SK-N-SH (cell line): ENCODE measurements at regions not wholly inside any gene's neighbourhood (a gene's known extent, or its start where the extent isn't known, plus 50 kb on each side); places are given as distances from the start of the nearest gene placed in this dataset.

ENCODE experiments used
- CTCF ChIA-PET: fragments of 300-600, 350-600 bp; formaldehyde crosslinking; extraction: SDS; loops from one replicate; lab custom pipeline; 2021; lab: Yijun Ruan, JAX
- POLR2A ChIA-PET: fragments of 350-600 bp; sonication (Branson Sonifier 250); formaldehyde crosslinking; extraction: SDS; loops from one replicate; lab custom pipeline; 2020; ENCODE audit warnings: antibody characterized with exemption, inconsistent platforms; lab: Yijun Ruan, JAX
- DNase-seq: peaks from one replicate; pipeline ENCODE4 v3.0.0; 2012
- H2AFZ ChIP-seq: fragments of 200-600 bp; sonication (generic); 2 replicates; pipeline ENCODE4 v1.8.1; 2016; ENCODE audit warnings: antibody characterized with exemption, mild to moderate bottlenecking, low read depth
- H3F3A ChIP-seq: fragments of 200-600 bp; sonication (generic); replicated peaks from 2 replicates; pipeline ENCODE3; 2016; ENCODE audit warnings: antibody characterized with exemption, mild to moderate bottlenecking; ENCODE audit not compliant: insufficient read depth
- H3K27ac ChIP-seq, 2 experiments: fragments of 200-500 bp in 1 of 2; fragments of 200-600 bp in 1 of 2; sonication (Bioruptor generic) in 1 of 2; sonication (generic), shearing (Covaris generic) in 1 of 2; 2 replicates each; pipeline versions ENCODE4 v1.5.1 to v1.6.1; 2014 to 2016; ENCODE audit warnings: low read depth in 2 of 2, inconsistent platforms in 1 of 2, low read length in 1 of 2, mild to moderate bottlenecking in 1 of 2, mixed read lengths in 1 of 2
- H3K27me3 ChIP-seq: fragments of 200-600 bp; sonication (generic), shearing (Covaris generic); 2 replicates; pipeline ENCODE4 v1.6.1; 2016; ENCODE audit warnings: mixed run types; ENCODE audit not compliant: insufficient read depth
- H3K36me3 ChIP-seq, 2 experiments: fragments of 200-500 bp in 1 of 2; fragments of 200-600 bp in 1 of 2; sonication (Bioruptor generic) in 1 of 2; sonication (generic) in 1 of 2; replicated peaks in 1 of 2; 2 replicates each; pipeline versions ENCODE3 to v1.5.1; 2014 to 2016; ENCODE audit warnings: low read length in 1 of 2, mild to moderate bottlenecking in 1 of 2; ENCODE audit not compliant: insufficient read depth in 2 of 2, control insufficient read depth in 1 of 2
- H3K4me1 ChIP-seq, 2 experiments: fragments of 200-500 bp in 1 of 2; fragments of 200-600 bp in 1 of 2; sonication (Bioruptor generic) in 1 of 2; sonication (generic), shearing (Covaris generic) in 1 of 2; 2 replicates each; pipeline versions ENCODE4 v1.5.1 to v1.6.1; 2014 to 2016; ENCODE audit warnings: low read depth in 1 of 2, low read length in 1 of 2, mixed run types in 1 of 2; ENCODE audit not compliant: insufficient read depth in 2 of 2, control insufficient read depth in 1 of 2
- H3K4me2 ChIP-seq: fragments of 200-600 bp; sonication (generic), shearing (Covaris generic); 2 replicates; pipeline ENCODE4 v1.6.1; 2017; ENCODE audit warnings: mixed run types
- H3K4me3 ChIP-seq, 2 experiments: fragments of 200-500 bp in 1 of 2; fragments of 200-600 bp in 1 of 2; sonication (Bioruptor generic) in 1 of 2; sonication (generic), shearing (Covaris generic) in 1 of 2; 2 replicates each; pipeline versions ENCODE4 v1.5.1 to v1.8.1; 2014 to 2016; ENCODE audit warnings: low read depth in 2 of 2, inconsistent platforms in 1 of 2, low read length in 1 of 2, mild to moderate bottlenecking in 1 of 2, mixed read lengths in 1 of 2, moderate library complexity in 1 of 2
- H3K79me2 ChIP-seq: fragments of 200-600 bp; sonication (generic); 2 replicates; pipeline ENCODE4 v1.8.1; 2017; ENCODE audit warnings: mild to moderate bottlenecking; ENCODE audit not compliant: insufficient read depth
- H3K9ac ChIP-seq: fragments of 200-600 bp; sonication (generic); 2 replicates; pipeline ENCODE4 v1.6.1; 2017; ENCODE audit warnings: mixed run types
- H3K9me2 ChIP-seq: fragments of 200-600 bp; sonication (generic); 2 replicates; pipeline ENCODE4 v1.6.1; 2017; ENCODE audit warnings: mixed run types
- H3K9me3 ChIP-seq: fragments of 200-600 bp; sonication (generic); 2 replicates; pipeline ENCODE4 v1.6.1; 2017; ENCODE audit warnings: mixed run types, mild to moderate bottlenecking, moderate library complexity
- H4K20me1 ChIP-seq: fragments of 200-600 bp; sonication (generic); 2 replicates; pipeline ENCODE4 v1.6.1; 2017; ENCODE audit warnings: mild to moderate bottlenecking, mixed run types; ENCODE audit not compliant: insufficient read depth
- CHD2 ChIP-seq: fragments of 150-350 bp; IDR thresholded peaks from 2 replicates; pipeline ENCODE4 v1.6.1; 2018; ENCODE audit warnings: low read length; ENCODE audit not compliant: partially characterized antibody
- ELF1 ChIP-seq: IDR thresholded peaks from 2 replicates; pipeline ENCODE4 v1.4.0; 2012
- EP300 ChIP-seq, 2 experiments: IDR thresholded peaks; 2 replicates each; pipeline versions ENCODE4 v1.4.0 to v1.6.1; 2012; ENCODE audit warnings: borderline replicate concordance in 1 of 2, low read depth in 1 of 2, low read length in 1 of 2
- EZH2phosphoT487 ChIP-seq: fragments of 200-600 bp; sonication (generic); IDR thresholded peaks from 2 replicates; pipeline ENCODE4 v1.6.1; 2017; ENCODE audit warnings: low read depth, mixed run types, mild to moderate bottlenecking, antibody characterized with exemption, moderate library complexity, borderline replicate concordance
- FOXJ3 ChIP-seq: sonication (generic); formaldehyde crosslinking; IDR thresholded peaks from 2 replicates; pipeline ENCODE4 v1.5.1; 2020; ENCODE audit warnings: mild to moderate bottlenecking, missing genetic modification reagents
- GABPA ChIP-seq: IDR thresholded peaks from 2 replicates; pipeline ENCODE4 v1.4.0; 2012; ENCODE audit warnings: low read depth, mild to moderate bottlenecking
- JUND ChIP-seq: IDR thresholded peaks from 2 replicates; pipeline ENCODE4 v1.4.0; 2012
- MEF2A ChIP-seq: IDR thresholded peaks from 2 replicates; pipeline ENCODE4 v1.4.0; 2012; ENCODE audit warnings: low read depth, borderline replicate concordance
- MXI1 ChIP-seq: IDR thresholded peaks from 2 replicates; pipeline ENCODE4 v1.6.1; 2012; ENCODE audit warnings: mild to moderate bottlenecking, low read depth, low read length, improper control_type of control experiment
- NFIC ChIP-seq: IDR thresholded peaks from 2 replicates; pipeline ENCODE4 v1.4.0; 2012; ENCODE audit warnings: borderline replicate concordance
- NRF1 ChIP-seq: IDR thresholded peaks from 2 replicates; pipeline ENCODE4 v1.6.1; 2012; ENCODE audit warnings: low read depth, mild to moderate bottlenecking, low read length
- POLR2AphosphoS5 ChIP-seq: IDR thresholded peaks from 2 replicates; pipeline ENCODE4 v1.6.1; 2012; ENCODE audit warnings: low read depth, low read length
- RCOR1 ChIP-seq: fragments of 150-350 bp; IDR thresholded peaks from 2 replicates; pipeline ENCODE4 v1.6.1; 2017; ENCODE audit warnings: antibody characterized with exemption, low read length
- RFX5 ChIP-seq: IDR thresholded peaks from 2 replicates; pipeline ENCODE4 v1.6.1; 2012; ENCODE audit warnings: mild to moderate bottlenecking, improper control_type of control experiment, low read length
- RXRA ChIP-seq: IDR thresholded peaks from 2 replicates; pipeline ENCODE4 v1.4.0; 2012; ENCODE audit warnings: low read depth, mild to moderate bottlenecking, borderline replicate concordance
- SIN3A ChIP-seq: IDR thresholded peaks from 2 replicates; pipeline ENCODE4 v1.6.1; 2012; ENCODE audit warnings: low read depth, mild to moderate bottlenecking, low read length, moderate library complexity, borderline replicate concordance
- SMC3 ChIP-seq: IDR thresholded peaks from 2 replicates; pipeline ENCODE4 v1.6.1; 2012; ENCODE audit warnings: low read depth, low read length, improper control_type of control experiment
- TEAD4 ChIP-seq: IDR thresholded peaks from 2 replicates; pipeline ENCODE4 v1.4.0; 2012; ENCODE audit warnings: mild to moderate bottlenecking, borderline replicate concordance; ENCODE audit not compliant: insufficient read depth
- YY1 ChIP-seq: IDR thresholded peaks from 2 replicates; pipeline ENCODE4 v1.4.0; 2012; ENCODE audit warnings: low read depth, mild to moderate bottlenecking
- WGBS: methylation state at CpG from one replicate; pipeline ENCODE4 v1.1.6; 2017; ENCODE audit warnings: low lambda C conversion rate; 5-methylcytosine and 5-hydroxymethylcytosine counted together
- TF ChIP-seq, protein P1 (sequence below): IDR thresholded peaks from 2 replicates; pipeline ENCODE4 v1.4.0; 2012; ENCODE audit warnings: low read depth, borderline replicate concordance
- TF ChIP-seq, protein P2 (sequence below): IDR thresholded peaks from 2 replicates; pipeline ENCODE4; 2012
- TF ChIP-seq, protein P3 (sequence below): fragments of 150-350 bp; IDR thresholded peaks from 2 replicates; pipeline ENCODE4 v1.6.1; 2016; ENCODE audit warnings: mild to moderate bottlenecking, low read depth, low read length
- TF ChIP-seq, protein P4 (sequence below): fragments of 200-600 bp; sonication (generic); IDR thresholded peaks from 2 replicates; pipeline ENCODE4 v1.6.1; 2017; ENCODE audit warnings: antibody characterized with exemption, mild to moderate bottlenecking, moderate library complexity
- TF ChIP-seq, protein P5 (sequence below): fragments of 150-350 bp; IDR thresholded peaks from 2 replicates; pipeline ENCODE4 v1.6.1; 2017; ENCODE audit warnings: antibody characterized with exemption, low read length, low read depth, borderline replicate concordance
- TF ChIP-seq, protein P6 (sequence below): IDR thresholded peaks from 2 replicates; pipeline ENCODE4 v1.4.0; 2012; ENCODE audit warnings: low read depth

DNA sequence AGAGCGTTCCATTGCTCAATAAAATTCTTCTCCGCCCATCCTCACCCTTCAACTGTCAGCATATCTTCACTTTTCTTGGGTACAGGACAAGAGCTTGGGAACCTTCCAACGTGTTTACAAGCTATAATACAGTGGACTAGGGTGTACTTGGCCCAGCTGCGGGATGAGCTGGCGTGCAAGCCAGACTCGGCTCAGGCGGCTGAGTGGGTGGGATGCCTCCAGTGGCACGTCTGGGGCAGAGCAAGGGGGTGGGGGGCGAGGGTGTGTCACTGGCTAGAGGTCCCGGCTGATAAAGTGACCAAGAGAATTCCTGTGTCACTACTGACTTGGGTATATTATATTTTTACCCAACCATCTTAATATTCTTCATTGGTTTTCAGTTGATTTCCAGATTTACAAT lies 179.7 kb downstream of the EVA1A start (continued):
- TF ChIP-seq, protein P1, sequence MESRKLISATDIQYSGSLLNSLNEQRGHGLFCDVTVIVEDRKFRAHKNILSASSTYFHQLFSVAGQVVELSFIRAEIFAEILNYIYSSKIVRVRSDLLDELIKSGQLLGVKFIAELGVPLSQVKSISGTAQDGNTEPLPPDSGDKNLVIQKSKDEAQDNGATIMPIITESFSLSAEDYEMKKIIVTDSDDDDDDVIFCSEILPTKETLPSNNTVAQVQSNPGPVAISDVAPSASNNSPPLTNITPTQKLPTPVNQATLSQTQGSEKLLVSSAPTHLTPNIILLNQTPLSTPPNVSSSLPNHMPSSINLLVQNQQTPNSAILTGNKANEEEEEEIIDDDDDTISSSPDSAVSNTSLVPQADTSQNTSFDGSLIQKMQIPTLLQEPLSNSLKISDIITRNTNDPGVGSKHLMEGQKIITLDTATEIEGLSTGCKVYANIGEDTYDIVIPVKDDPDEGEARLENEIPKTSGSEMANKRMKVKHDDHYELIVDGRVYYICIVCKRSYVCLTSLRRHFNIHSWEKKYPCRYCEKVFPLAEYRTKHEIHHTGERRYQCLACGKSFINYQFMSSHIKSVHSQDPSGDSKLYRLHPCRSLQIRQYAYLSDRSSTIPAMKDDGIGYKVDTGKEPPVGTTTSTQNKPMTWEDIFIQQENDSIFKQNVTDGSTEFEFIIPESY = no peak
- TF ChIP-seq JUND = no peak
- no peak for TF ChIP-seq MEF2A
- no peak for TF ChIP-seq SIN3A
- no peak for TF ChIP-seq NFIC
- no peak for TF ChIP-seq EP300 (IDR thresholded peaks at IDR 0.05; ENCODE audit: borderline replicate concordance in 1 of 2, low read depth in 1 of 2, low read length in 1 of 2)
- no peak for TF ChIP-seq NRF1
- TF ChIP-seq RFX5 = no peak
- TF ChIP-seq ELF1 = no peak
- no peak for TF ChIP-seq SMC3

DNA sequence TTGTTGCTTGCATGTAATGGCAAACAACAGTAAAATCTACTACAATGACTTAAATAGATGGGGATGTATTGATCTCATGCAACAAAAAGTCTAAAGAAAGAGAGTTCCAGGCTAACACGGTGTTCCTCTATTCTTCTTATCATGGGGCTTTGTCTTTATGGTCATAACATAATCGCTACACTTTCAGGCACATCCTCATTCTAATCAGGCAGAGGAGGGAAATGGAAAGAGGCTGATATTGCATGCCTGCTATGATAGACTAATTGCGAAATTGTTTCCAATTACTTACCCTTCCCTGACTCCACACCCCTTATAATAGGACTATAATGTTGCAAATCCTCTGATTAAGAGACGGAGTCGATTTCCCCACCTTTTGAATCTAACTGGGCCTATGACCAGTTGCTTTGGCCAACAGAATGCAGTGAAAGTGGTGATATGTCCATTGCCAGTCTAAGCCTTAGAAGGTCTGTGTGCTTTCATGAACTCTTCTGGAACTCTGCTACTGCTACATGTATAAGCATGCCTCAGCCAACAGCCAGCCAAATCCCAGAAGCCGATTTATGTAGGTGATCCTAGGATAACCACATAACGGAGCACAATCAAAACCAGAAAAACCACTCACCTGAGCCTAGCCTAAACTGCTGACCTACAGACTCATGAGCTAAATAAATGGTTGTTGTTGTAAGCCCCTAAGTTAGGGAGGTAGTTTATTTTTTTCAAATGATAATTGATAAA lies 180.3 kb upstream of the TACR1 start:
- H3K79me2 ChIP-seq = no peaks in the 10 kb centered on the region
- ChIA-PET POLR2A (no interaction called here), CTCF (no interaction called here)
- H3K36me3 ChIP-seq = no peaks in the 10 kb centered on the region
- no peaks in the 10 kb centered on the region for H3K9me2 ChIP-seq
- H4K20me1 ChIP-seq = no peaks in the 10 kb centered on the region
- H2AFZ ChIP-seq = no peak overlapping the region
- H3F3A ChIP-seq = peaks cover 20% of the 10 kb centered on the region
- no peak for DNase-seq
- H3K4me2 ChIP-seq = no peak overlapping the region
- TF ChIP-seq EZH2phosphoT487 = no peak
- TF ChIP-seq, protein P2, sequence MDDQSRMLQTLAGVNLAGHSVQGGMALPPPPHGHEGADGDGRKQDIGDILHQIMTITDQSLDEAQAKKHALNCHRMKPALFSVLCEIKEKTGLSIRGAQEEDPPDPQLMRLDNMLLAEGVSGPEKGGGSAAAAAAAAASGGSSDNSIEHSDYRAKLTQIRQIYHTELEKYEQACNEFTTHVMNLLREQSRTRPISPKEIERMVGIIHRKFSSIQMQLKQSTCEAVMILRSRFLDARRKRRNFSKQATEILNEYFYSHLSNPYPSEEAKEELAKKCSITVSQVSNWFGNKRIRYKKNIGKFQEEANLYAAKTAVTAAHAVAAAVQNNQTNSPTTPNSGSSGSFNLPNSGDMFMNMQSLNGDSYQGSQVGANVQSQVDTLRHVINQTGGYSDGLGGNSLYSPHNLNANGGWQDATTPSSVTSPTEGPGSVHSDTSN = no peak
- TF ChIP-seq, protein P3, sequence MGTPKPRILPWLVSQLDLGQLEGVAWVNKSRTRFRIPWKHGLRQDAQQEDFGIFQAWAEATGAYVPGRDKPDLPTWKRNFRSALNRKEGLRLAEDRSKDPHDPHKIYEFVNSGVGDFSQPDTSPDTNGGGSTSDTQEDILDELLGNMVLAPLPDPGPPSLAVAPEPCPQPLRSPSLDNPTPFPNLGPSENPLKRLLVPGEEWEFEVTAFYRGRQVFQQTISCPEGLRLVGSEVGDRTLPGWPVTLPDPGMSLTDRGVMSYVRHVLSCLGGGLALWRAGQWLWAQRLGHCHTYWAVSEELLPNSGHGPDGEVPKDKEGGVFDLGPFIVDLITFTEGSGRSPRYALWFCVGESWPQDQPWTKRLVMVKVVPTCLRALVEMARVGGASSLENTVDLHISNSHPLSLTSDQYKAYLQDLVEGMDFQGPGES = no peak
- no peak for TF ChIP-seq SMC3
- TF ChIP-seq, protein P4, sequence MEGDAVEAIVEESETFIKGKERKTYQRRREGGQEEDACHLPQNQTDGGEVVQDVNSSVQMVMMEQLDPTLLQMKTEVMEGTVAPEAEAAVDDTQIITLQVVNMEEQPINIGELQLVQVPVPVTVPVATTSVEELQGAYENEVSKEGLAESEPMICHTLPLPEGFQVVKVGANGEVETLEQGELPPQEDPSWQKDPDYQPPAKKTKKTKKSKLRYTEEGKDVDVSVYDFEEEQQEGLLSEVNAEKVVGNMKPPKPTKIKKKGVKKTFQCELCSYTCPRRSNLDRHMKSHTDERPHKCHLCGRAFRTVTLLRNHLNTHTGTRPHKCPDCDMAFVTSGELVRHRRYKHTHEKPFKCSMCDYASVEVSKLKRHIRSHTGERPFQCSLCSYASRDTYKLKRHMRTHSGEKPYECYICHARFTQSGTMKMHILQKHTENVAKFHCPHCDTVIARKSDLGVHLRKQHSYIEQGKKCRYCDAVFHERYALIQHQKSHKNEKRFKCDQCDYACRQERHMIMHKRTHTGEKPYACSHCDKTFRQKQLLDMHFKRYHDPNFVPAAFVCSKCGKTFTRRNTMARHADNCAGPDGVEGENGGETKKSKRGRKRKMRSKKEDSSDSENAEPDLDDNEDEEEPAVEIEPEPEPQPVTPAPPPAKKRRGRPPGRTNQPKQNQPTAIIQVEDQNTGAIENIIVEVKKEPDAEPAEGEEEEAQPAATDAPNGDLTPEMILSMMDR = no peak
- no peak for TF ChIP-seq FOXJ3 (CRISPR knock-in tag)
- no peak for TF ChIP-seq RCOR1
- no peak for TF ChIP-seq TEAD4
- no peak for TF ChIP-seq MEF2A
- TF ChIP-seq CHD2 = no peak
- TF ChIP-seq GABPA = no peak
- no peak for TF ChIP-seq POLR2AphosphoS5
- no peak for TF ChIP-seq ELF1
- TF ChIP-seq, protein P5, sequence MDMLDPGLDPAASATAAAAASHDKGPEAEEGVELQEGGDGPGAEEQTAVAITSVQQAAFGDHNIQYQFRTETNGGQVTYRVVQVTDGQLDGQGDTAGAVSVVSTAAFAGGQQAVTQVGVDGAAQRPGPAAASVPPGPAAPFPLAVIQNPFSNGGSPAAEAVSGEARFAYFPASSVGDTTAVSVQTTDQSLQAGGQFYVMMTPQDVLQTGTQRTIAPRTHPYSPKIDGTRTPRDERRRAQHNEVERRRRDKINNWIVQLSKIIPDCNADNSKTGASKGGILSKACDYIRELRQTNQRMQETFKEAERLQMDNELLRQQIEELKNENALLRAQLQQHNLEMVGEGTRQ = no peak
- TF ChIP-seq, protein P6, sequence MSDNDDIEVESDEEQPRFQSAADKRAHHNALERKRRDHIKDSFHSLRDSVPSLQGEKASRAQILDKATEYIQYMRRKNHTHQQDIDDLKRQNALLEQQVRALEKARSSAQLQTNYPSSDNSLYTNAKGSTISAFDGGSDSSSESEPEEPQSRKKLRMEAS = no peak
- no peak for TF ChIP-seq MXI1
- TF ChIP-seq YY1 = no peak
- no peak for TF ChIP-seq NFIC
- no peak for TF ChIP-seq RXRA
- TF ChIP-seq NRF1 = no peak
- H3K27ac ChIP-seq = no peak overlapping the region
- no peak overlapping the region for H3K4me3 ChIP-seq
- H3K4me1 ChIP-seq = no peaks in the 10 kb centered on the region; a peak in 1 of 4 replicates
- H3K9ac ChIP-seq = no peak overlapping the region
- H3K9me3 ChIP-seq = no peaks in the 10 kb centered on the region
- H3K27me3 ChIP-seq = no peaks in the 10 kb centered on the region
- 75% methylated on average over 7 of the region's 7 CpGs for WGBS
